ENCODE measurements at regions not wholly inside any gene's neighbourhood (a gene's known extent, or its start where the extent isn't known, plus 50 kb on each side); places are given as distances from the start of the nearest gene placed in this dataset.

DNA sequence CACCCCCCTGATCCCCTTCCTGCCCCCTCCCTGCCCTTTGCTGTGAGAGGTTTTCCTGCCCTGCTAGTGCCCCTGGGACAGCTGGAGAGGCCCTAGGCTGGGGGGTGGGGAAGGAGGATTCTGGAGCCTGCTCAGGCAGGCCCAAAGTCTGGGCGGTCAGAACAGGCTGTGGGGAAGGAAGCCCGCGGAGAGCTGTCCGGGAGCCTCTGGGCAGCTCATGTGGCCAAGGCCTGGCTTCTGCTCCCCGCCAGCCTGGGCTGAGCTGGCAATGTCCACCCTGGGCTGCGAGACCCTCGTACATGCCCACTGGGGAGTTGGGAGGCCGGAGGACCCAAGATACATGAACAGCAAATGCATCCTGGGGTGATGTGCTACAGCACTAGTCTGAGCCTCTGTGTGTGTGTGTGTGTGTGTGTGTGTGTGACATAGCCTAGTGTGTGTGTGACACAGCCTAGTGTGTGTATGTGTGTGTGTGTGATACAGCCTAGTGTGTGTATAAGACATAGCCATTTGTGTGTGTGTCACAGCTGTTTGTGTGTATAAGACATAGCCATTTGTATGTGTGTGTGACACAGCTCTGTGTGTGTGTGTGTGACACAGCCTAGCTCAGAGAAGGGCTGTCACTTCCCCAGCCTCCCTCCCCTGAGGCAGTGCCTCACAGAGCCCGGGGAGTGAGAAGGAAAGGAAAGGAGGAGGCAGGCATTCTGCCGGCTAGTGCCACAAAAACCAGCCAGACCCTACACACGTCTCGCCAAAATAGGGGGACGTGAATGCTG lies 201.4 kb upstream of the CIBAR2 start:
- TF ChIP-seq, protein P1, sequence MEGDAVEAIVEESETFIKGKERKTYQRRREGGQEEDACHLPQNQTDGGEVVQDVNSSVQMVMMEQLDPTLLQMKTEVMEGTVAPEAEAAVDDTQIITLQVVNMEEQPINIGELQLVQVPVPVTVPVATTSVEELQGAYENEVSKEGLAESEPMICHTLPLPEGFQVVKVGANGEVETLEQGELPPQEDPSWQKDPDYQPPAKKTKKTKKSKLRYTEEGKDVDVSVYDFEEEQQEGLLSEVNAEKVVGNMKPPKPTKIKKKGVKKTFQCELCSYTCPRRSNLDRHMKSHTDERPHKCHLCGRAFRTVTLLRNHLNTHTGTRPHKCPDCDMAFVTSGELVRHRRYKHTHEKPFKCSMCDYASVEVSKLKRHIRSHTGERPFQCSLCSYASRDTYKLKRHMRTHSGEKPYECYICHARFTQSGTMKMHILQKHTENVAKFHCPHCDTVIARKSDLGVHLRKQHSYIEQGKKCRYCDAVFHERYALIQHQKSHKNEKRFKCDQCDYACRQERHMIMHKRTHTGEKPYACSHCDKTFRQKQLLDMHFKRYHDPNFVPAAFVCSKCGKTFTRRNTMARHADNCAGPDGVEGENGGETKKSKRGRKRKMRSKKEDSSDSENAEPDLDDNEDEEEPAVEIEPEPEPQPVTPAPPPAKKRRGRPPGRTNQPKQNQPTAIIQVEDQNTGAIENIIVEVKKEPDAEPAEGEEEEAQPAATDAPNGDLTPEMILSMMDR (IDR thresholded peaks at IDR 0.05): no peak
- no peak for TF ChIP-seq POLR2A (IDR thresholded peaks at IDR 0.05)

All from uterus (tissue), 2 donors.